H9 (cell line): ENCODE measurements at regions not wholly inside any gene's neighbourhood (a gene's known extent, or its start where the extent isn't known, plus 50 kb on each side); places are given as distances from the start of the nearest gene placed in this dataset.

ENCODE experiments used
- DNase-seq: peaks from one replicate; pipeline ENCODE4 v3.0.0-alpha.2; 2017
- H2AFZ ChIP-seq: one replicate; pipeline ENCODE4 v1.6.1; 2013; ENCODE audit warnings: mild to moderate bottlenecking, low read length, control low read depth, moderate library complexity
- H2AK5ac ChIP-seq: 2 replicates; pipeline ENCODE4 v1.6.1; 2013; ENCODE audit warnings: low read length, control low read depth, mixed read lengths; ENCODE audit not compliant: insufficient read length
- H2BK120ac ChIP-seq: one replicate; pipeline ENCODE4 v1.6.1; 2013; ENCODE audit warnings: low read depth, mild to moderate bottlenecking, low read length, control low read depth, inconsistent platforms; ENCODE audit not compliant: poor library complexity, severe bottlenecking
- H2BK12ac ChIP-seq: 2 replicates; pipeline ENCODE4 v1.6.1; 2013; ENCODE audit warnings: low read length, control low read depth, mixed read lengths, low read depth; ENCODE audit not compliant: insufficient read length
- H2BK15ac ChIP-seq: 2 replicates; pipeline ENCODE4 v1.6.1; 2013; ENCODE audit warnings: low read depth, low read length, control low read depth
- H2BK20ac ChIP-seq: one replicate; pipeline ENCODE4 v1.6.1; 2013; ENCODE audit warnings: low read depth, mild to moderate bottlenecking, low read length, control low read depth, inconsistent platforms; ENCODE audit not compliant: poor library complexity, severe bottlenecking
- H2BK5ac ChIP-seq: 2 replicates; pipeline ENCODE4 v1.6.1; 2013; ENCODE audit warnings: low read length, control low read depth, mixed read lengths; ENCODE audit not compliant: insufficient read length
- H3K14ac ChIP-seq: 2 replicates; pipeline ENCODE4 v1.6.1; 2013; ENCODE audit warnings: low read length, control low read depth; ENCODE audit not compliant: insufficient read depth
- H3K18ac ChIP-seq: 2 replicates; pipeline ENCODE4 v1.6.1; 2013; ENCODE audit warnings: low read depth, mild to moderate bottlenecking, mixed read lengths, low read length, control low read depth; ENCODE audit not compliant: insufficient read length
- H3K23ac ChIP-seq: 2 replicates; pipeline ENCODE4 v1.6.1; 2013; ENCODE audit warnings: low read length, control low read depth, mixed read lengths, low read depth; ENCODE audit not compliant: insufficient read length
- H3K23me2 ChIP-seq: 2 replicates; pipeline ENCODE4 v1.6.1; 2013; ENCODE audit warnings: low read depth, mild to moderate bottlenecking, mixed read lengths, low read length, control low read depth; ENCODE audit not compliant: insufficient read length, poor library complexity, severe bottlenecking
- H3K27ac ChIP-seq: 2 replicates; pipeline ENCODE4 v1.5.1; 2013; ENCODE audit warnings: low read length, control low read depth, mixed read lengths, low read depth; ENCODE audit not compliant: insufficient read length
- H3K27me3 ChIP-seq: 2 replicates; pipeline ENCODE4 v1.6.1; 2013; ENCODE audit warnings: low read length, control low read depth, inconsistent platforms; ENCODE audit not compliant: insufficient read depth
- H3K4ac ChIP-seq: 2 replicates; pipeline ENCODE4 v1.6.1; 2013; ENCODE audit warnings: low read depth, mild to moderate bottlenecking, control low read depth, inconsistent platforms, low read length, moderate library complexity
- H3K4me1 ChIP-seq: 2 replicates; pipeline ENCODE4 v1.6.1; 2013; ENCODE audit warnings: low read length, control low read depth, inconsistent platforms; ENCODE audit not compliant: insufficient read depth
- H3K4me2 ChIP-seq: 2 replicates; pipeline ENCODE4 v1.6.1; 2013; ENCODE audit warnings: low read length, control low read depth, mixed read lengths; ENCODE audit not compliant: insufficient read length, insufficient read depth
- H3K56ac ChIP-seq: 2 replicates; pipeline ENCODE4 v1.6.1; 2013; ENCODE audit warnings: low read depth, mild to moderate bottlenecking, mixed read lengths, low read length, control low read depth; ENCODE audit not compliant: insufficient read length
- H3K79me1 ChIP-seq: 2 replicates; pipeline ENCODE4 v1.6.1; 2013; ENCODE audit warnings: low read depth, mild to moderate bottlenecking, moderate library complexity, low read length, control low read depth, inconsistent platforms; ENCODE audit not compliant: insufficient read depth, poor library complexity, severe bottlenecking
- H3K79me2 ChIP-seq: 2 replicates; pipeline ENCODE4 v1.6.1; 2013; ENCODE audit warnings: low read length, control low read depth, inconsistent platforms; ENCODE audit not compliant: insufficient read depth
- H3K9ac ChIP-seq: 2 replicates; pipeline ENCODE4 v1.6.1; 2013; ENCODE audit warnings: low read length, control low read depth, mixed read lengths; ENCODE audit not compliant: insufficient read length; ENCODE audit errors: extremely low read depth
- H3K9me3 ChIP-seq: one replicate; pipeline ENCODE4 v1.6.1; 2013; ENCODE audit warnings: low read depth, low read length, inconsistent platforms; ENCODE audit not compliant: control insufficient read depth
- H3T11ph ChIP-seq: one replicate; pipeline ENCODE4 v1.6.1; 2013; ENCODE audit warnings: mild to moderate bottlenecking, low read length, control low read depth, inconsistent platforms
- H4K20me1 ChIP-seq: one replicate; pipeline ENCODE4 v1.6.1; 2013; ENCODE audit not compliant: control insufficient read depth, insufficient read length, insufficient read depth
- H4K5ac ChIP-seq: 2 replicates; pipeline ENCODE4 v1.6.1; 2013; ENCODE audit warnings: low read depth, mild to moderate bottlenecking, mixed read lengths, low read length, control low read depth; ENCODE audit not compliant: insufficient read length
- H4K8ac ChIP-seq: replicated peaks from 2 replicates; pipeline ENCODE4 v1.6.1; 2013; ENCODE audit warnings: low read length, control low read depth, mixed read lengths, low read depth; ENCODE audit not compliant: insufficient read length
- H4K91ac ChIP-seq: 2 replicates; pipeline ENCODE4 v1.6.1; 2013; ENCODE audit warnings: low read depth, mild to moderate bottlenecking, moderate library complexity, mixed read lengths, low read length, control low read depth; ENCODE audit not compliant: insufficient read length
- H3K27ac Mint-ChIP-seq, 3 experiments: 2 replicates in 2 of 3; 3 replicates in 1 of 3; pipeline ENCODE4 v1.8.0; 2020 to 2021; ENCODE audit warnings: mixed read lengths in 3 of 3, mild to moderate bottlenecking in 1 of 3, moderate library complexity in 1 of 3
- H3K27me3 Mint-ChIP-seq: 2 replicates; pipeline ENCODE4 v1.8.0; 2021; ENCODE audit warnings: low read depth, mild to moderate bottlenecking, moderate library complexity, mixed read lengths
- H3K36me3 Mint-ChIP-seq, 3 experiments: 2 replicates in 2 of 3; 3 replicates in 1 of 3; pipeline ENCODE4 v1.8.0; 2020 to 2021; ENCODE audit warnings: low read depth in 3 of 3, mixed read lengths in 3 of 3; ENCODE audit not compliant: insufficient read depth in 1 of 3
- H3K4me1 Mint-ChIP-seq, 2 experiments: 2 replicates each; pipeline ENCODE4 v1.8.0; 2020; ENCODE audit warnings: mixed read lengths in 2 of 2
- H3K4me3 Mint-ChIP-seq, 2 experiments: 2 replicates in 1 of 2; 3 replicates in 1 of 2; pipeline ENCODE4 v1.8.0; 2020 to 2021; ENCODE audit warnings: mild to moderate bottlenecking in 2 of 2, mixed read lengths in 2 of 2, moderate library complexity in 1 of 2
- H3K9me3 Mint-ChIP-seq, 2 experiments: 2 replicates in 1 of 2; 3 replicates in 1 of 2; pipeline ENCODE4 v1.8.0; 2020; ENCODE audit warnings: mild to moderate bottlenecking in 2 of 2, mixed read lengths in 2 of 2, moderate library complexity in 1 of 2
- WGBS: extraction: QIAGEN DNeasy Blood & Tissue Kit; methylation state at CpG from one replicate; pipeline ENCODE4 v1.1.7; 2013; ENCODE audit warnings: missing lambda C conversion rate, low lambda C conversion rate, mixed read lengths; ENCODE audit not compliant: insufficient read length; ENCODE audit errors: extremely low coverage; 5-methylcytosine and 5-hydroxymethylcytosine counted together
- TF ChIP-seq, protein P1 (sequence below): fragments of 200-600 bp; sonication (generic); conservative IDR thresholded peaks from 3 replicates; pipeline ENCODE4 v1.8.0; 2021; ENCODE audit warnings: antibody characterized with exemption, mild to moderate bottlenecking

DNA sequence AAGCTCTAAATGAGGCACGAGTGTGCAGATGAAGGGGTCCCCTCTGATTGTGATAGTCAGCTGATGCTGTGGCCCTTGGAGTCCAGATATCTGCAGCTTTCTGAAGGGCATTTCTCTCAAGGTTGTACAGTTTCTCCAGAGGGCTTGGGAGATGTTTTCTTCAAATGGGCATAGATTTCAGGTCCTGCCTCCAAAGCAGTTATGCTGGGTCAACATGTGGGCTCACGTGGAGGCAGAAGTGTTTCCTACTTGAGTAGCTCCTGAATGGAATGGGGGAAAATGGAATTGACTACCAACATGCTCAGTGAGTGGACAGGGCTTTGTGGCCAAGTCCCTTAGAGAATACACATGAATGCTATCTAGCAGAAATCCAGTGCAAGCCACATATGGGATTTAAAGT, 360.7 kb downstream of the SAMD5 start:
- Histone ChIP-seq H3K23me2 (no peaks in the 10 kb centered on the region), H3K4me2 (no peak overlapping the region), H3K4ac (no peak overlapping the region), H2AFZ (no peak overlapping the region), H2BK120ac (no peak overlapping the region), H2BK15ac (no peak overlapping the region), H3K14ac (no peak overlapping the region), H2AK5ac (no peak overlapping the region), H4K20me1 (no peaks in the 10 kb centered on the region), H3K27ac (no peak overlapping the region), H2BK5ac (no peak overlapping the region), H4K5ac (no peak overlapping the region), H3K56ac (no peak overlapping the region), H3T11ph (no peak overlapping the region), H3K79me1 (no peaks in the 10 kb centered on the region), H3K79me2 (no peaks in the 10 kb centered on the region), H4K91ac (no peak overlapping the region), H3K9ac (no peak overlapping the region), H2BK12ac (no peak overlapping the region), H3K23ac (no peak overlapping the region), H4K8ac (no peak overlapping the region), H3K27me3 (no peaks in the 10 kb centered on the region), H2BK20ac (no peak overlapping the region), H3K9me3 (no peaks in the 10 kb centered on the region), H3K4me1 (no peaks in the 10 kb centered on the region; the same call in 1 of the 2 replicates), H3K18ac (no peak overlapping the region)
- H3K4me3 Mint-ChIP-seq: no peak overlapping the region
- no peaks in the 10 kb centered on the region for H3K27me3 Mint-ChIP-seq
- peak overlapping the region in 1 of 3 experiments; percentile 12; a peak in 1 of 7 replicates for H3K27ac Mint-ChIP-seq
- no CpG with 5 or more reads among the region's 2 CpGs for WGBS
- TF ChIP-seq, protein P1, sequence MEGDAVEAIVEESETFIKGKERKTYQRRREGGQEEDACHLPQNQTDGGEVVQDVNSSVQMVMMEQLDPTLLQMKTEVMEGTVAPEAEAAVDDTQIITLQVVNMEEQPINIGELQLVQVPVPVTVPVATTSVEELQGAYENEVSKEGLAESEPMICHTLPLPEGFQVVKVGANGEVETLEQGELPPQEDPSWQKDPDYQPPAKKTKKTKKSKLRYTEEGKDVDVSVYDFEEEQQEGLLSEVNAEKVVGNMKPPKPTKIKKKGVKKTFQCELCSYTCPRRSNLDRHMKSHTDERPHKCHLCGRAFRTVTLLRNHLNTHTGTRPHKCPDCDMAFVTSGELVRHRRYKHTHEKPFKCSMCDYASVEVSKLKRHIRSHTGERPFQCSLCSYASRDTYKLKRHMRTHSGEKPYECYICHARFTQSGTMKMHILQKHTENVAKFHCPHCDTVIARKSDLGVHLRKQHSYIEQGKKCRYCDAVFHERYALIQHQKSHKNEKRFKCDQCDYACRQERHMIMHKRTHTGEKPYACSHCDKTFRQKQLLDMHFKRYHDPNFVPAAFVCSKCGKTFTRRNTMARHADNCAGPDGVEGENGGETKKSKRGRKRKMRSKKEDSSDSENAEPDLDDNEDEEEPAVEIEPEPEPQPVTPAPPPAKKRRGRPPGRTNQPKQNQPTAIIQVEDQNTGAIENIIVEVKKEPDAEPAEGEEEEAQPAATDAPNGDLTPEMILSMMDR: no peak
- H3K9me3 Mint-ChIP-seq: no peaks in the 10 kb centered on the region; a peak in 1 of 5 replicates
- H3K36me3 Mint-ChIP-seq: no peaks in the 10 kb centered on the region
- H3K4me1 Mint-ChIP-seq: no peaks in the 10 kb centered on the region
- no peak for DNase-seq
